MM.1S (cell line): ENCODE measurements at regions not wholly inside any gene's neighbourhood (a gene's known extent, or its start where the extent isn't known, plus 50 kb on each side); places are given as distances from the start of the nearest gene placed in this dataset.
"Not testable (repeated sequence)": the region's sequence is repeated elsewhere in the genome, so short reads cannot be mapped to it uniquely, and the experiment has no call there.

ENCODE experiments used
- DNase-seq: peaks from one replicate; pipeline ENCODE4 v3.0.0-alpha.2; 2015
- H2AFZ ChIP-seq: fragments of 300-600 bp; sonication (generic); 2 replicates; pipeline ENCODE4 v1.6.0; 2016; ENCODE audit warnings: antibody characterized with exemption, low read length
- H3F3A ChIP-seq: fragments of 300-600 bp; sonication (generic); 2 replicates; pipeline ENCODE4 v1.6.1; 2016; ENCODE audit warnings: mild to moderate bottlenecking, antibody characterized with exemption, low read length, moderate library complexity, mixed read lengths; ENCODE audit not compliant: insufficient read depth
- H3K27ac ChIP-seq: fragments of 300-600 bp; sonication (generic); 2 replicates; pipeline ENCODE4 v1.5.1; 2016; ENCODE audit warnings: mild to moderate bottlenecking, low read length
- H3K27me3 ChIP-seq: fragments of 300-600 bp; sonication (generic); replicated peaks from 2 replicates; pipeline ENCODE4 v1.6.0; 2016; ENCODE audit warnings: low read length; ENCODE audit not compliant: insufficient read depth
- H3K36me3 ChIP-seq: fragments of 300-600 bp; sonication (generic); replicated peaks from 2 replicates; pipeline ENCODE4 v1.6.1; 2016; ENCODE audit warnings: mild to moderate bottlenecking, low read length, mixed read lengths; ENCODE audit not compliant: insufficient read depth
- H3K4me1 ChIP-seq: fragments of 300-600 bp; sonication (generic); 2 replicates; pipeline ENCODE4 v1.6.1; 2016; ENCODE audit warnings: low read length, mixed read lengths
- H3K4me2 ChIP-seq: fragments of 300-600 bp; sonication (generic); 2 replicates; pipeline ENCODE4 v1.6.0; 2016; ENCODE audit warnings: low read depth, low read length
- H3K4me3 ChIP-seq: fragments of 300-600 bp; sonication (generic); 2 replicates; pipeline ENCODE4 v1.5.1; 2016; ENCODE audit warnings: low read length, mixed read lengths
- H3K79me2 ChIP-seq: fragments of 300-600 bp; sonication (generic); 2 replicates; pipeline ENCODE4 v1.6.1; 2016; ENCODE audit warnings: mixed run types, low read length, mixed read lengths
- H3K9ac ChIP-seq: fragments of 300-600 bp; sonication (generic); 2 replicates; pipeline ENCODE4 v1.6.1; 2016; ENCODE audit warnings: low read length, mixed read lengths
- H3K9me2 ChIP-seq: fragments of 300-600 bp; sonication (generic); replicated peaks from 2 replicates; pipeline ENCODE4 v1.6.1; 2016; ENCODE audit warnings: mild to moderate bottlenecking, low read length, mixed read lengths; ENCODE audit not compliant: insufficient read depth
- H3K9me3 ChIP-seq: fragments of 300-600 bp; sonication (generic); replicated peaks from 2 replicates; pipeline ENCODE4 v1.6.1; 2016; ENCODE audit warnings: mild to moderate bottlenecking, low read length, mixed read lengths; ENCODE audit not compliant: insufficient read depth
- H4K20me1 ChIP-seq: fragments of 300-600 bp; sonication (generic); 2 replicates; pipeline ENCODE4 v1.6.1; 2016; ENCODE audit warnings: mild to moderate bottlenecking, low read length, moderate library complexity, mixed read lengths; ENCODE audit not compliant: insufficient read depth

DNA sequence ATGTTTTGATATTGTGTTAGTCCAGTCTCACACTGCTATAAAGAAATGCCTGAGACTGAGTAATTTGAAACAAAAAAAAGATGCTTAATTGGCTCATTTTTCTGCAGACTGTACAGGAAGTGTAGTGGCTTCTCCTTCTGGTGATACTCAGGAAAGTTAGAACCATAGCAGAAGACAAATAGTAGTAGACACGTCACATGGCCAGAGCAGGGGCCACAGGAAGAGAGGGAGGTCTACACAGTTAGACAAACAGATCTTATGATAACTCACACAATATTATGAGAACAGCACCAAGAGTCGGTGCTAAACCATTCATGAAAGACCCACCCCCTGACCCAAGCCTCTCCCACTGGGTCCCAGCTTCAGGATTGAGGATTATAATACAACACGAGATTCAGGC, 181.5 kb upstream of the TP53TG3D start:
- not testable (repeated sequence) for H3K79me2 ChIP-seq, H4K20me1 ChIP-seq, H3K9me3 ChIP-seq, H3K4me2 ChIP-seq, DNase-seq, H3K9me2 ChIP-seq, H3K36me3 ChIP-seq, H3K9ac ChIP-seq, H3K27ac ChIP-seq, H3K4me1 ChIP-seq, H3K4me3 ChIP-seq, H2AFZ ChIP-seq, H3F3A ChIP-seq, H3K27me3 ChIP-seq

DNA sequence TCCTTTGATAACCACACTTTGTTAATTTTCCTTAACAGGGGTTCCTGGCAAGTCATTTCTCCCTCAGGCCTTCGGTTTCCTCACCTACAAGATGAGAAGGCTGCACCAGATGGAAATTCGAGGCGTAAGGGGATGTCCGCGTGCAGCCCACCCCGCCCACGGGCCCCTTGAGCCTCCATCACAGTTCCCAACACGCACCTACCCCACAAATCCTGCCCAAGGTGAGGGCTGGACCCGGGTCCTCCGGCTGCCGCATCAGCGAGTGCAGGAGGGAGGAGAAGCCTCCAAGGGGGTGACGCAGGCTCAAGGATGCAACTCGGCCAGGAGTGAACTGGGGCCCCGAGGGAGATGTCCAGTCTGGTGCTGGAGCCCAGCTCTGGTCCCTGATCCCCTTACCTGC, 169.2 kb upstream of the TP53TG3D start:
- not testable (repeated sequence) for H3K79me2 ChIP-seq, H4K20me1 ChIP-seq, H3K9me2 ChIP-seq, H3F3A ChIP-seq, H3K4me1 ChIP-seq, H3K4me3 ChIP-seq, DNase-seq, H3K27ac ChIP-seq, H3K9ac ChIP-seq, H3K4me2 ChIP-seq, H3K27me3 ChIP-seq, H2AFZ ChIP-seq, H3K36me3 ChIP-seq, H3K9me3 ChIP-seq

- not testable (repeated sequence) for H3K27me3 ChIP-seq, H3K79me2 ChIP-seq, H3K9me3 ChIP-seq, H3K9ac ChIP-seq, H3F3A ChIP-seq, H2AFZ ChIP-seq, H3K4me1 ChIP-seq, H3K27ac ChIP-seq, H3K4me3 ChIP-seq, H4K20me1 ChIP-seq, H3K9me2 ChIP-seq, H3K4me2 ChIP-seq, H3K36me3 ChIP-seq
- DNase-seq = peak; percentile 4
Measured at GRCh38 chr16:32084656-32085401, 168.3 kb upstream of the TP53TG3D start.

DNA sequence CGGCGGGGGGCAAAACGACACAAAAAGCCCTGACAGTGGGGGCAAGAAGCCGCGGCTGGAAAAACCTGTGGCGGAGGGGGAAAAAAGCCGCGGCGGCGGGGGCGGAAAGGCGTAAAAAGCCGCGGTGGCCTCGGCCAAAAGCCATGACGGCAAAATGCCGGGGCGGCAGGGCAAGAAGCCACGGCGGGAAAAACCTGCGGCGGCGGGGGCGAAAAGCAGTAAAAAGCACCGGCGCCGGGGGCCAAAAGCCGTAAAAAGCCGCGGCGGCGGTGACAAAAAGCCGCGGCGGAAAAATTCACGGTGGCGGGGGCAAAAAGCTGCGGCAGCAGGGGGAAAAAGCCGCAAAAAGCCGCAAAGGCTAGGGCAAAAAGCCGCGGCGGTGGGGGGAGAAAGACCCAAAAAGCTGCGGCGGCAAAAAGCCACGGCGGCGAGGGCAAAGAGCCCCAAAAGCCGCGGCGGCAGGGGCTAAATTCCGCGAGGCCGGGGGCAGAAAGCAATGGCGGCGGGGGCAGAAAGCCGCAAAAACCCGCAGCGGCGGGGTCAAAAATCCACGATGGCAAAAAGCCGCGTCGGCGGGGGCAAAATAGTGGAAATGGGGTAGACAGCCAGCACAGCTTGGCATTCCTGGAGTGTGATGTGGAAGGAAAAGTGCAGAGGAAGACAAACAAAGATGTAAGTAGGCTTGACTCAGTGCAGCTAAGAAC, 167.5 kb upstream of the TP53TG3D start:
- not testable (repeated sequence) for H3K27me3 ChIP-seq, H3K9ac ChIP-seq, H3F3A ChIP-seq, H3K4me3 ChIP-seq, H3K9me3 ChIP-seq, H3K79me2 ChIP-seq, H2AFZ ChIP-seq, H3K9me2 ChIP-seq, H4K20me1 ChIP-seq, H3K36me3 ChIP-seq, H3K4me2 ChIP-seq, H3K27ac ChIP-seq, H3K4me1 ChIP-seq
- DNase-seq = peak; percentile 14

- not testable (repeated sequence) for H3K9ac ChIP-seq, H2AFZ ChIP-seq, H3K9me2 ChIP-seq, H3K79me2 ChIP-seq, H4K20me1 ChIP-seq, H3K36me3 ChIP-seq, H3K27ac ChIP-seq, H3K4me3 ChIP-seq, H3F3A ChIP-seq, DNase-seq, H3K9me3 ChIP-seq, H3K27me3 ChIP-seq, H3K4me1 ChIP-seq
- H3K4me2 ChIP-seq = peak overlapping the region; percentile 43; the same call in 1 of the 2 replicates
Measured at GRCh38 chr16:32115562-32115961, 137.5 kb upstream of the TP53TG3D start.
